ENCODE measurements at regions not wholly inside any gene's neighbourhood (a gene's known extent, or its start where the extent isn't known, plus 50 kb on each side); places are given as distances from the start of the nearest gene placed in this dataset.

DNA sequence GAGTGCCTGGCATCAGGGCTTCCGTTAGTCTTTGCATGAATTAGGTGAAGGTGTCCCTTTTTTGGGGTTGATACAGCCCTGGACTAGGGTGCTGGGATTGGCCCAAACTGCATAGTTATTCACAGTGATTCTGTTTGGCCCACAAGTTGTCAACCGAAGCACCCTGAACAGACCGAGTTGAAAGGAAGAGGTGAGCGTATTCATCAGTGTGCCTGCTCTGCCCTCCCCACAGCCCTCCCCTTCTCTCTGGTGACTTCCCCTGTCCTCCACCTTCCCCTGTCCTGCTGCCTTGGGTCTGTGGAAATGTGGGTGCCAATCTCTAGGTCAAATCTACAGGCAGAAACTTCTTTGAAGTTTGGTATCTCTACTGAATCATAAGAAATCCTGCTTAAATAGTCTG lies 330.5 kb downstream of the DYSF start:
- no peak overlapping the region for H3K27ac ChIP-seq (ENCODE audit: low read depth, low read length)
- H3K79me2 ChIP-seq (ENCODE audit: insufficient read depth, low read length): no peaks in the 10 kb centered on the region
- H3K9me2 ChIP-seq (replicated peaks; ENCODE audit: insufficient read depth, low read length): no peaks in the 10 kb centered on the region
- no peak overlapping the region for H3K9ac ChIP-seq (ENCODE audit: low read length)
- no peaks in the 10 kb centered on the region for H3K9me3 ChIP-seq (ENCODE audit: insufficient read depth, low read length)
- no peaks in the 10 kb centered on the region for H3K36me3 ChIP-seq (ENCODE audit: low read length)
- H3K4me3 ChIP-seq (ENCODE audit: insufficient read depth, low read length, poor library complexity, severe bottlenecking): no peak overlapping the region
- H3K27me3 ChIP-seq (ENCODE audit: low read length): no peaks in the 10 kb centered on the region
- TF ChIP-seq, protein P1, sequence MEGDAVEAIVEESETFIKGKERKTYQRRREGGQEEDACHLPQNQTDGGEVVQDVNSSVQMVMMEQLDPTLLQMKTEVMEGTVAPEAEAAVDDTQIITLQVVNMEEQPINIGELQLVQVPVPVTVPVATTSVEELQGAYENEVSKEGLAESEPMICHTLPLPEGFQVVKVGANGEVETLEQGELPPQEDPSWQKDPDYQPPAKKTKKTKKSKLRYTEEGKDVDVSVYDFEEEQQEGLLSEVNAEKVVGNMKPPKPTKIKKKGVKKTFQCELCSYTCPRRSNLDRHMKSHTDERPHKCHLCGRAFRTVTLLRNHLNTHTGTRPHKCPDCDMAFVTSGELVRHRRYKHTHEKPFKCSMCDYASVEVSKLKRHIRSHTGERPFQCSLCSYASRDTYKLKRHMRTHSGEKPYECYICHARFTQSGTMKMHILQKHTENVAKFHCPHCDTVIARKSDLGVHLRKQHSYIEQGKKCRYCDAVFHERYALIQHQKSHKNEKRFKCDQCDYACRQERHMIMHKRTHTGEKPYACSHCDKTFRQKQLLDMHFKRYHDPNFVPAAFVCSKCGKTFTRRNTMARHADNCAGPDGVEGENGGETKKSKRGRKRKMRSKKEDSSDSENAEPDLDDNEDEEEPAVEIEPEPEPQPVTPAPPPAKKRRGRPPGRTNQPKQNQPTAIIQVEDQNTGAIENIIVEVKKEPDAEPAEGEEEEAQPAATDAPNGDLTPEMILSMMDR (IDR thresholded peaks at IDR 0.05; ENCODE audit: insufficient read depth, low read length, poor library complexity, severe bottlenecking): no peak
- no peak for TF ChIP-seq EZH2phosphoT487 (conservative IDR thresholded peaks at IDR 0.05; ENCODE audit: low read length)
- H2AFZ ChIP-seq (ENCODE audit: low read depth, low read length, severe bottlenecking): no peak overlapping the region
- no peak overlapping the region for H3K4me2 ChIP-seq (ENCODE audit: low read depth, low read length, poor library complexity, severe bottlenecking)
- no peaks in the 10 kb centered on the region for H4K20me1 ChIP-seq (ENCODE audit: low read depth, low read length)
- H3F3A ChIP-seq (ENCODE audit: insufficient read depth): no peaks in the 10 kb centered on the region

DNA sequence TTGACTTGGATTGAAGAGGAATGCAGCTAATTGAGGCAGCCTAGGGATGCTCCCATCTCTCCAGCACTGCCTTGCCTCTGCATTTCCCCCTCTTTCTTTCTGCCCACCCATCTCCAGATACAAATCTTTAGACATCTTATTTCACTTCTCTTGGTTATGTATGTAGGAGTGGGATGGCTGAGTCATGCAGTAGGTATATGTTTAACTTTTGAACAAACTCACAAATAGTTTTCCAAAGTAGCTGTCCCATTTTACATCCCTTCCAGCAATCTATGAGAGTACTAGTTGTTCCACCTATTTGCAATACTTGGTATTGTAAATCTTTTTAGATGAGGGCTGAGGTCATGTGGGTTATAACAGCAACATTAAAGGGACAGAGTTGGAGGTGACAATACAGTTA lies 329.9 kb downstream of the DYSF start:
- TF ChIP-seq, protein P1 (IDR thresholded peaks at IDR 0.05; ENCODE audit: insufficient read depth, low read length, poor library complexity, severe bottlenecking): no peak
- TF ChIP-seq EZH2phosphoT487 (conservative IDR thresholded peaks at IDR 0.05; ENCODE audit: low read length): no peak
- Histone ChIP-seq H4K20me1 (ENCODE audit: low read depth, low read length) (no peaks in the 10 kb centered on the region), H3F3A (ENCODE audit: insufficient read depth) (no peaks in the 10 kb centered on the region), H3K27me3 (ENCODE audit: low read length) (no peaks in the 10 kb centered on the region), H3K9ac (ENCODE audit: low read length) (no peak overlapping the region), H2AFZ (ENCODE audit: low read depth, low read length, severe bottlenecking) (no peak overlapping the region), H3K4me2 (ENCODE audit: low read depth, low read length, poor library complexity, severe bottlenecking) (no peak overlapping the region), H3K9me3 (ENCODE audit: insufficient read depth, low read length) (no peaks in the 10 kb centered on the region), H3K9me2 (replicated peaks; ENCODE audit: insufficient read depth, low read length) (no peaks in the 10 kb centered on the region), H3K4me3 (ENCODE audit: insufficient read depth, low read length, poor library complexity, severe bottlenecking) (no peak overlapping the region), H3K36me3 (ENCODE audit: low read length) (no peaks in the 10 kb centered on the region), H3K79me2 (ENCODE audit: insufficient read depth, low read length) (no peaks in the 10 kb centered on the region), H3K27ac (ENCODE audit: low read depth, low read length) (no peak overlapping the region)

DNA sequence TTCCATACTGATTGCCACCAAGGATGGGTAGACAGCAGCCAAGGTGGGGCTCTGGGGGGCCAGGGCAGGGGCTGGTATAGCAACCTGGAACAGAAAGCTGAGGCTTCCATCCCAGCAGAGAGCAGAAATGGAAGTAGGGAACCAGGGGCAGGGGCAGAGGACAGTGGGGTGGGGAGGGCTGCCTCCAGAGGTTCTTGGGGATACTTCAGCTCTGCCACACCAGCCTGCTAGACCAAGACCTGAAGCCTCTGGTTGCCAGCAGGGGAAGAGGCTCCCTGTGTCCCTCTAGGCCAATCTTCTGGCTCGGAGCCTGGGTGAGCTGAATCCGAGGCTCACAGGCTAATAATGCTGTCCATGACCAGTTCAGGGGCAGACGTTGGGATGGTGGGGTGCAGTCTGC lies 329.0 kb downstream of the DYSF start:
- Histone ChIP-seq H3K79me2 (ENCODE audit: insufficient read depth, low read length) (no peaks in the 10 kb centered on the region), H3K27me3 (ENCODE audit: low read length) (no peaks in the 10 kb centered on the region), H2AFZ (ENCODE audit: low read depth, low read length, severe bottlenecking) (no peak overlapping the region), H4K20me1 (ENCODE audit: low read depth, low read length) (no peaks in the 10 kb centered on the region), H3K9me2 (replicated peaks; ENCODE audit: insufficient read depth, low read length) (no peaks in the 10 kb centered on the region), H3K4me3 (ENCODE audit: insufficient read depth, low read length, poor library complexity, severe bottlenecking) (no peak overlapping the region), H3K36me3 (ENCODE audit: low read length) (no peaks in the 10 kb centered on the region), H3K9me3 (ENCODE audit: insufficient read depth, low read length) (no peaks in the 10 kb centered on the region), H3K27ac (ENCODE audit: low read depth, low read length) (no peak overlapping the region), H3K4me2 (ENCODE audit: low read depth, low read length, poor library complexity, severe bottlenecking) (no peak overlapping the region), H3F3A (ENCODE audit: insufficient read depth) (no peaks in the 10 kb centered on the region), H3K9ac (ENCODE audit: low read length) (no peak overlapping the region)
- no peak for TF ChIP-seq EZH2phosphoT487 (conservative IDR thresholded peaks at IDR 0.05; ENCODE audit: low read length)
- TF ChIP-seq, protein P1 (IDR thresholded peaks at IDR 0.05; ENCODE audit: insufficient read depth, low read length, poor library complexity, severe bottlenecking): no peak
